CD14-positive monocyte (primary cell): ENCODE measurements at regions not wholly inside any gene's neighbourhood (a gene's known extent, or its start where the extent isn't known, plus 50 kb on each side); places are given as distances from the start of the nearest gene placed in this dataset.

Experiments used
- DNase-seq, 3 donors: peaks; one replicate each; pipeline ENCODE4 v3.0.0-alpha.2; 2011 to 2022
- H2AFZ ChIP-seq: 2 replicates; pipeline ENCODE4 v1.6.0; 2012; ENCODE audit warnings: mild to moderate bottlenecking, low read depth, low read length, inconsistent platforms; ENCODE audit not compliant: insufficient read depth, poor library complexity, severe bottlenecking
- H3K27ac ChIP-seq, 2 donors: 1 replicate in 1 of 2; 2 replicates in 1 of 2; pipeline ENCODE4 v1.5.1; 2012 to 2013; ENCODE audit warnings: low read length in 2 of 2, control low read depth in 1 of 2, inconsistent platforms in 1 of 2, low read depth in 1 of 2, mild to moderate bottlenecking in 1 of 2
- H3K27me3 ChIP-seq, 2 donors: one replicate each; pipeline versions ENCODE4 v1.6.0 to v1.6.1; 2011 to 2013; ENCODE audit warnings: low read length in 2 of 2; ENCODE audit not compliant: control insufficient read depth in 2 of 2, insufficient read depth in 2 of 2
- H3K36me3 ChIP-seq, 2 donors: replicated peaks in 1 of 2; 1 replicate in 1 of 2; 2 replicates in 1 of 2; pipeline versions ENCODE4 v1.5.1 to v1.6.1; 2012 to 2013; ENCODE audit warnings: low read length in 2 of 2, control low read depth in 1 of 2, inconsistent platforms in 1 of 2, mild to moderate bottlenecking in 1 of 2; ENCODE audit not compliant: insufficient read depth in 2 of 2, control insufficient read depth in 1 of 2
- H3K4me1 ChIP-seq, 2 donors: 1 replicate in 1 of 2; 2 replicates in 1 of 2; pipeline versions ENCODE4 v1.5.1 to v1.6.1; 2012 to 2013; ENCODE audit warnings: low read length in 2 of 2, control low read depth in 1 of 2, inconsistent platforms in 1 of 2, mild to moderate bottlenecking in 1 of 2, moderate library complexity in 1 of 2; ENCODE audit not compliant: insufficient read depth in 2 of 2, control insufficient read depth in 1 of 2
- H3K4me2 ChIP-seq: replicated peaks from 2 replicates; pipeline ENCODE3; 2012; ENCODE audit warnings: low read length, moderate library complexity, mild to moderate bottlenecking; ENCODE audit not compliant: poor library complexity, severe bottlenecking; ENCODE audit errors: extremely low read depth
- H3K4me3 ChIP-seq, 3 experiments: fragments of 200-600 bp in 1 of 3; sonication (generic) in 1 of 3; replicated peaks in 1 of 3; 1 replicate in 2 of 3; 2 replicates in 1 of 3; pipeline ENCODE4 v1.5.1; 2011 to 2013; ENCODE audit warnings: low read length in 3 of 3, mild to moderate bottlenecking in 3 of 3, control low read depth in 2 of 3, low read depth in 2 of 3, inconsistent platforms in 1 of 3, moderate library complexity in 1 of 3
- H3K79me2 ChIP-seq: 2 replicates; pipeline ENCODE4 v1.6.0; 2012; ENCODE audit warnings: mild to moderate bottlenecking, control low read depth, inconsistent platforms, low read length, moderate library complexity; ENCODE audit not compliant: insufficient read depth
- H3K9ac ChIP-seq: 2 replicates; pipeline ENCODE4 v1.6.0; 2017; ENCODE audit warnings: low read length, mild to moderate bottlenecking; ENCODE audit not compliant: insufficient read depth, poor library complexity, severe bottlenecking
- H3K9me3 ChIP-seq, 2 donors: replicated peaks in 1 of 2; 1 replicate in 1 of 2; 2 replicates in 1 of 2; pipeline versions ENCODE4 v1.5.1 to v1.6.1; 2012 to 2013; ENCODE audit warnings: low read length in 2 of 2, control low read depth in 1 of 2; ENCODE audit not compliant: control insufficient read depth in 1 of 2, insufficient read depth in 1 of 2
- H4K20me1 ChIP-seq: 2 replicates; pipeline ENCODE4 v1.6.0; 2012; ENCODE audit warnings: mild to moderate bottlenecking, low read length, control low read depth, moderate library complexity; ENCODE audit not compliant: insufficient read depth
- H3K27ac Mint-ChIP-seq, 7 donors: one replicate each; pipeline ENCODE4 v1.8.0; 2020; ENCODE audit warnings: mild to moderate bottlenecking in 7 of 7, mixed read lengths in 7 of 7, moderate library complexity in 6 of 7, inconsistent platforms in 2 of 7
- H3K27me3 Mint-ChIP-seq, 3 donors: one replicate each; pipeline ENCODE4 v1.8.0; 2021 to 2022; ENCODE audit warnings: low read depth in 3 of 3, mild to moderate bottlenecking in 3 of 3, mixed read lengths in 3 of 3, moderate library complexity in 3 of 3, inconsistent platforms in 1 of 3
- H3K36me3 Mint-ChIP-seq, 2 donors: one replicate each; pipeline ENCODE4 v1.8.0; 2020; ENCODE audit warnings: mixed read lengths in 2 of 2, inconsistent platforms in 1 of 2, mild to moderate bottlenecking in 1 of 2
- H3K4me1 Mint-ChIP-seq: one replicate; pipeline ENCODE4 v1.8.0; 2020; ENCODE audit warnings: mild to moderate bottlenecking, mixed read lengths
- H3K4me3 Mint-ChIP-seq, 2 donors: one replicate each; pipeline ENCODE4 v1.8.0; 2020; ENCODE audit warnings: mild to moderate bottlenecking in 2 of 2, mixed read lengths in 2 of 2, moderate library complexity in 1 of 2
- H3K9me3 Mint-ChIP-seq, 7 donors: one replicate each; pipeline ENCODE4 v1.8.0; 2020 to 2022; ENCODE audit warnings: mixed read lengths in 7 of 7, mild to moderate bottlenecking in 6 of 7, moderate library complexity in 6 of 7, inconsistent platforms in 2 of 7
- CTCF ChIP-seq: fragments of 200-600 bp; IDR thresholded peaks from one replicate; pipeline ENCODE4 v1.8.0; 2022; ENCODE audit warnings: antibody characterized with exemption, mild to moderate bottlenecking
- WGBS: methylation state at CpG from one replicate; pipeline ENCODE4 v1.1.5; 2013; ENCODE audit warnings: missing lambda C conversion rate; ENCODE audit not compliant: insufficient coverage; 5-methylcytosine and 5-hydroxymethylcytosine counted together
- intact Hi-C, 2 donors: fragments of 100-400 bp; cut with micrococcal nuclease; formaldehyde crosslinking; loops; one replicate each; pipeline versions ENCODE4 v1.15.0 to v1.15.1; 2023

- Histone ChIP-seq H3K9ac (no peak overlapping the region), H3K9me3 (peaks cover 15 to 16% of the 10 kb centered on the region in 2 donors), H3K4me1 (no peaks in the 10 kb centered on the region), H2AFZ (no peak overlapping the region), H3K27ac (no peak overlapping the region), H4K20me1 (no peaks in the 10 kb centered on the region), H3K4me3 (no peak overlapping the region), H3K79me2 (no peaks in the 10 kb centered on the region), H3K36me3 (no peaks in the 10 kb centered on the region), H3K27me3 (no peaks in the 10 kb centered on the region), H3K4me2 (no peak overlapping the region)
- no peak for DNase-seq
- Mint-ChIP-seq H3K4me1 (no peaks in the 10 kb centered on the region), H3K27me3 (no peaks in the 10 kb centered on the region), H3K4me3 (no peak overlapping the region), H3K36me3 (no peaks in the 10 kb centered on the region), H3K27ac (peak overlapping the region in 1 of 7 donors; percentile 35), H3K9me3 (peaks cover 6 to 27% (median 15%) of the 10 kb centered on the region in 7 donors)
- intact Hi-C loops = no loop called here
- TF ChIP-seq CTCF = no peak
- 100% methylated on average over 2 of the region's 5 CpGs for WGBS
These were observed 221.8 kb upstream of the KLF3 start for GRCh38 chr4:38442073-38442788.

- H3K4me1 Mint-ChIP-seq = peaks cover 3% of the 10 kb centered on the region
- H3K4me1 ChIP-seq = no peaks in the 10 kb centered on the region
- no peak overlapping the region for H3K4me3 Mint-ChIP-seq
- no peak overlapping the region for H3K27ac ChIP-seq
- intact Hi-C loops = no loop called here
- no peak overlapping the region for H3K4me3 ChIP-seq
- no peaks in the 10 kb centered on the region for H3K27me3 ChIP-seq
- H3K9me3 ChIP-seq = peaks cover 0 to 10% of the 10 kb centered on the region in 2 donors
- WGBS = 100% methylated on average over 1 of the region's 7 CpGs
- H4K20me1 ChIP-seq = no peaks in the 10 kb centered on the region
- no peaks in the 10 kb centered on the region for H3K79me2 ChIP-seq
- no peaks in the 10 kb centered on the region for H3K36me3 ChIP-seq
- no peak for TF ChIP-seq CTCF
- no peak overlapping the region for H2AFZ ChIP-seq
- no peak for DNase-seq
- H3K27me3 Mint-ChIP-seq = no peaks in the 10 kb centered on the region
- H3K27ac Mint-ChIP-seq = peak overlapping the region in 2 of 7 donors; percentile 46 to 68
- H3K9me3 Mint-ChIP-seq = peaks cover 9 to 25% (median 21%) of the 10 kb centered on the region in 7 donors
- no peak overlapping the region for H3K9ac ChIP-seq
- no peaks in the 10 kb centered on the region for H3K36me3 Mint-ChIP-seq
- no peak overlapping the region for H3K4me2 ChIP-seq
These were observed 214.4 kb upstream of the KLF3 start for GRCh38 chr4:38449506-38450174.
